ENCODE measurements at regions not wholly inside any gene's neighbourhood (a gene's known extent, or its start where the extent isn't known, plus 50 kb on each side); places are given as distances from the start of the nearest gene placed in this dataset.

DNA sequence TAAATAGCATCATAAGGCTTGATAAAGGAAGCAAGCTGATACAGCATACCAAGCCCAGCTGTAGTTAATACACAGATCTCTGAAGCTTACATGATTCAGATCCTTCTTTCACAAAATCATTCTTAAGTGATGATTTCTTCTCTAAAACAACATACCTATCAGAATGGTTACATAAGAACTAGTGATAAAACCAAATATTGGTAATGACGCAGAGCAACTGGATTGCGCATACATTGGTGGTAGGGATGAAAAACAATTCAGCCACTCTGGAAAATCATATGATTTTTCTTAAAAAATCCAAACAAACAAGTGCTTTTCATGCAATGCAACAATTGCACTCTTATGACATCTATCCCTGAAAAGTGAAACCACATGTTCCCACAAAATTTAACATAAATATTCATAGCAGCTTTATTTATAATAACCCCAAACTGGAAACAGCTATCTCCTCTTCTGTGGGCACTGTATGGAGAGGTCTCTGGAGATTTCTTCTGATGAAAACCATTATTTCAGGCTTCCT, 153.6 kb upstream of the DSEL start:
- Histone ChIP-seq H3K4me3 (ENCODE audit: low read length) (no peak overlapping the region), H3K27ac (ENCODE audit: low read depth, low read length) (no peak overlapping the region)

GRCh38 chr18:67665266-67665665, 148.7 kb upstream of the DSEL start:
- no peaks in the 10 kb centered on the region for H4K20me1 ChIP-seq (ENCODE audit: control insufficient read depth, insufficient read depth, low read depth, low read length)
- H3K9me2 ChIP-seq (replicated peaks; ENCODE audit: control insufficient read depth, low read length), result no peaks in the 10 kb centered on the region
- no peak for TF ChIP-seq CTCF (IDR thresholded peaks at IDR 0.05; ENCODE audit: low read depth, low read length, poor library complexity, severe bottlenecking)
- no peak for TF ChIP-seq EZH2phosphoT487 (IDR thresholded peaks at IDR 0.05; ENCODE audit: borderline replicate concordance, low read length)
- no peak overlapping the region for H3K27ac ChIP-seq (ENCODE audit: low read depth, low read length)
- H3K27me3 ChIP-seq (ENCODE audit: control insufficient read depth, low read length), result no peaks in the 10 kb centered on the region
- H3K79me2 ChIP-seq (ENCODE audit: control insufficient read depth, low read length), result no peaks in the 10 kb centered on the region
- no peaks in the 10 kb centered on the region for H3K4me1 ChIP-seq (ENCODE audit: control insufficient read depth, low read length)
- no peak overlapping the region for H3K4me2 ChIP-seq (ENCODE audit: low read length)
- no peaks in the 10 kb centered on the region for H3K36me3 ChIP-seq (ENCODE audit: control insufficient read depth, low read length)
- no peak overlapping the region for H3K4me3 ChIP-seq (ENCODE audit: low read length)
- no peaks in the 10 kb centered on the region for H3K9me3 ChIP-seq (ENCODE audit: control insufficient read depth, insufficient read depth, low read length)
- no peaks in the 10 kb centered on the region for H3F3A ChIP-seq (ENCODE audit: control insufficient read depth, insufficient read depth)

More for the DNA sequence above, 153.6 kb upstream of the DSEL start:
- no peaks in the 10 kb centered on the region for H3K9me3 ChIP-seq (ENCODE audit: control insufficient read depth, insufficient read depth, low read length)
- H3K36me3 ChIP-seq (ENCODE audit: control insufficient read depth, low read length), result no peaks in the 10 kb centered on the region
- no peaks in the 10 kb centered on the region for H3F3A ChIP-seq (ENCODE audit: control insufficient read depth, insufficient read depth)
- H3K4me2 ChIP-seq (ENCODE audit: low read length), result no peak overlapping the region
- no peaks in the 10 kb centered on the region for H3K79me2 ChIP-seq (ENCODE audit: control insufficient read depth, low read length)
- H3K4me1 ChIP-seq (ENCODE audit: control insufficient read depth, low read length), result no peaks in the 10 kb centered on the region
- no peaks in the 10 kb centered on the region for H4K20me1 ChIP-seq (ENCODE audit: control insufficient read depth, insufficient read depth, low read depth, low read length)
- no peak for TF ChIP-seq EZH2phosphoT487 (IDR thresholded peaks at IDR 0.05; ENCODE audit: borderline replicate concordance, low read length)
- no peak for TF ChIP-seq CTCF (IDR thresholded peaks at IDR 0.05; ENCODE audit: low read depth, low read length, poor library complexity, severe bottlenecking)
- H3K27me3 ChIP-seq (ENCODE audit: control insufficient read depth, low read length), result no peaks in the 10 kb centered on the region
- H3K9me2 ChIP-seq (replicated peaks; ENCODE audit: control insufficient read depth, low read length), result no peaks in the 10 kb centered on the region

GRCh38 chr18:67662996-67663395, 146.5 kb upstream of the DSEL start:
- no peaks in the 10 kb centered on the region for H3K4me1 ChIP-seq (ENCODE audit: control insufficient read depth, low read length)
- no peaks in the 10 kb centered on the region for H3K9me3 ChIP-seq (ENCODE audit: control insufficient read depth, insufficient read depth, low read length)
- no peak overlapping the region for H3K4me3 ChIP-seq (ENCODE audit: low read length)
- H3F3A ChIP-seq (ENCODE audit: control insufficient read depth, insufficient read depth), result no peaks in the 10 kb centered on the region
- no peaks in the 10 kb centered on the region for H3K36me3 ChIP-seq (ENCODE audit: control insufficient read depth, low read length)
- H3K4me2 ChIP-seq (ENCODE audit: low read length), result no peak overlapping the region
- H4K20me1 ChIP-seq (ENCODE audit: control insufficient read depth, insufficient read depth, low read depth, low read length), result no peaks in the 10 kb centered on the region
- no peaks in the 10 kb centered on the region for H3K9me2 ChIP-seq (replicated peaks; ENCODE audit: control insufficient read depth, low read length)
- no peak for TF ChIP-seq CTCF (IDR thresholded peaks at IDR 0.05; ENCODE audit: low read depth, low read length, poor library complexity, severe bottlenecking)
- no peak for TF ChIP-seq EZH2phosphoT487 (IDR thresholded peaks at IDR 0.05; ENCODE audit: borderline replicate concordance, low read length)
- H3K27ac ChIP-seq (ENCODE audit: low read depth, low read length), result no peak overlapping the region
- H3K27me3 ChIP-seq (ENCODE audit: control insufficient read depth, low read length), result no peaks in the 10 kb centered on the region
- H3K79me2 ChIP-seq (ENCODE audit: control insufficient read depth, low read length), result no peaks in the 10 kb centered on the region
